ENCODE measurements at regions not wholly inside any gene's neighbourhood (a gene's known extent, or its start where the extent isn't known, plus 50 kb on each side); places are given as distances from the start of the nearest gene placed in this dataset.

DNA sequence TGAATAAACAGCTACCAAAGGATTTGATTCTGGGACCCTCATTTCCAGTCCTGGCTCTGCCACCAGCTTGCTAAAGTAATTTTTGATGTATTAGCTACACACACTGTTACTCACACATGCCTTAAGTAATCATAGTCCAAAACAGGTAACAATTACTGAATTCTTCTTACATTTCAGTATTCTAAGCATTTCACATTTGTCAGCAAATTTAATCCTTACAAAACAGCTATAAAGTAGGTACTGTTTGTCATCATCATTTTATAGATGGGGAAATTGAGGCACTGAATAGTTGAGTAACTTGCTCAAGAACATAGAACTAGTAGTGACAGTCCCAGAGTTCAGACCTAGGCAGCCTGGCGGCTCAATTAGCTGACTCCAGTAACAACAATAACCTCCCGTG, 272.6 kb downstream of the QKI start:
- FAIRE-seq: no peak
- no peak for DNase-seq (ENCODE audit: low spot score)

DNA sequence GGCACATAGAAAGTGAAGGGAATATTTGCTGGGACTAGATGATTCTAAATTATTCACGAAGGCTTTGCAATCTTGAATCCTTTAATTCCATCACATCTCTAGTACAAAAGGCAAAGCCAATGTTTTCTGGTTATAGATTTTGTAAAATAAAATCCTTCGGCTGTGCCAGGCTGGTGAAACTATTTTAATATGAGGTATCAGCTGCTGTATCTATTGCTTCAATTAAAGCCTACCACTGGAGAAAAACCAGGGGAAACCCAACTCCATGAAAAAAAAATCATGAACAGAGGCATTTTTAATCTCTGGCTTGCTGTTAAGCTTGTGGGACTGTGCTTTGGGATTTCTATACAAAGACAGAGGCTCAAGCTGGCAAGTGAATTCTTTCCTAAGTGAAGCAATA, 271.8 kb downstream of the QKI start:
- FAIRE-seq: no peak
- DNase-seq (ENCODE audit: low spot score): no peak

DNA sequence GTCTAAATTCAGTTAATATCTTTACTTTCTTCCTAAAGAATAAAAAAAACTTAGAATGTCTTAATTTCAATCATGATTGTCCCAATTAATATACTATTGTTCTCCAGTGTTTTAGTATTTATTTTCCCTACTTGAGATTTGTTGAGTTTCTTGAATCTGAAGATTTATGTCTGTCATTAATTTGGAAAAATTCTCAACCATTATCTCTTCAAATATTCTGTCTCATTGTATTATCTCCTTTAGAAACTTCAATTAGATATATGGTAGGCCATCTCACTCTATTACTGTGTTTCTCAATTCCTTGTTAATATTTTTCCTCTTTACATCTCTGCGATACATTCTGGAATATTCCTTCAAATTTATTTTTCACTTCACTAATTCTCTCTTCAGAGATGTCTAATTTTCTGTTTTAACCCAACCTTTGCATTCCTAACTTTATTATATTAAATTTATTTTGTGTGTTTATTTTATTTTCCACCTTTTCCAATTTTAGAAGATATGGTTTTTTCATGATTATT, 268.6 kb downstream of the QKI start:
- DNase-seq (ENCODE audit: low spot score) (no peak), FAIRE-seq (no peak)

DNA sequence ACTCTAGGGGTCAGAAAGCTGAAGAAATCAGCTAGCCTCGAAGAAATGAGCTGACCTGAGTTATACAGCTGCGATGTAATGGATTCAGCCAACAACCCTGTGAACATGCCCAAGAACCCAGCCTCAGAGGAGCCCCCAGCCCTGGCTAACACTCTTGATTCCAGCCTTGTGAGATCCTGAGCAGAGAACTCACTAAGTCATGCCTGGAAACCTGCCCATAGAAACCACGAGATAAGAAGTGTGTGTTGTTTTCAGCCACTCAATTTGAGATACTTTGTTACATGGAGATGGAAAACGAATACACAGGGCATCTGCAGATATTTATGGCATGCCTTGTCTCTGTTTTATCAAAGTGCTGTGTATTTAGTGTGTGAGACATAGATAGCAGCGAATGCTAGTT, 265.2 kb downstream of the QKI start:
- no peak for FAIRE-seq

DNA sequence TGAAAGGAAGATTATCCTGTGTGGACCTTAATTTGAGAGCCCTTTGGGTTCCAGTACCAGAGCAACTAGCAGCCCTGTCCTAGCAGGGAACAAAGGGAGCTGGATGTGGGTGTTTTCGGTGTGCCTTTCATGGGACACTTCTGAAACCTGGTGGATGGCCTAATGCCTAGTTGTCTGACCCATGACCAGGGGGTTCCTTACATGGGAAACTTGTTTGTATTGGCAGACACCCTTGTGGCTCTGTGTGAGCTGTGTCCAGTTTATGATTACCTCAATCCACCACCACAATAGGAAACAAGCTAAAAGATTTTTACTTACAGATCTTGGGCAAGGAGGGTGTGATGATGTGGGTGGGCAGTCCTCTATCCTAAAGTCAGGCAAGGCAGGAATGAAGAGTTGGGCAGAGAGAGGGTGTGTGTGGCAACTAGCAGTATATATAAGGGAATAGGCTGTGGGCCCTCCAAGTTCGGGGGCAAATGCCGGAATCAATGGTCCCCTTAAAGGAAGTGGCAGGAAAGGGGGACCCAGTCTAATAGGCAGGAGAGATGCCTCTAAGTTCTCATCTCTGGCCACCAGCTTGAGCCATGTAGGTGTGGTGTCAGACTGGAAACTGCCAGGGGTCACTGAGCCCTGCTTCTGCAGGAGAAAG, 264.6 kb downstream of the QKI start:
- DNase-seq (ENCODE audit: low spot score) (no peak), FAIRE-seq (no peak)

More for the DNA sequence above, 265.2 kb downstream of the QKI start:
- DNase-seq (ENCODE audit: low spot score): no peak

DNA sequence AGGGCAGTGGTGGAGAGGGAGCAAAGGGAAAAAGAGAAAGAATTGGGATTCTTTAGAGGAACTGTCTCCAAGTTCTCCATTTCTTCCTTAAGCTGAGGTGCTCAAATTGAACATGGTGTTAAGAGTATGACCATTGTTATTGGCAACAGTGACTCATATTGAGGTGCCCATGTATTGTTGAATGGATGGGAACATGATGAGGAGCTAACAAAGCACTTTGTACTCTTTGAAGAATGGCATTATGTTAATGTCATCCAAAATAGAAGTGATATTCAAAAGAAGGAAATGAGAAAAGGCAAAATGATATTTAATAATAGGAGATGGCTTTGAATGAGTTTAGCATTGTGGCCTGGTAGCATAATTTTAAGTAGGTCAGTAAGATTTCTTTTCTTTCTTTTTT, 261.1 kb downstream of the QKI start:
- DNase-seq (ENCODE audit: low spot score): no peak
- no peak for FAIRE-seq

DNA sequence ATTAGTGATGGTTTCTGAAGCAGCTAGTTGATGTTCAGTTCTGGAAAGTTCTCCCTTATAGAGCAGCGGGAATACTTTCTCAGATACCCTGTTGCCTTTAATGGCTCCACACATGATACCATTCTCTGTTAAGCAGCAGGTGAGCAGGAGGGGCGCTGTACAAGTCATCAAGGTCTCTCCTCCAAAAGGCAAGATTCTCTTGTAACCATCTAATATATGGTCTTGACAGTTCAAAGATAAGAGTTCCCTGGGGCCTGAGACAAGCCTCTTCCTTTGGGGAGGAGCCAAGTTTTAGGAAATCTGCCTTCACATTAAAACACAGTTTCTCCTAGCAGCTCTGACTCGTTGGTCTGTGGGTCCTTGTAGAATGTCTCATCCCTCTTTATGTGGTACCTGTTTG, 258.2 kb downstream of the QKI start:
- no peak for DNase-seq (ENCODE audit: low spot score)
- FAIRE-seq: no peak

DNA sequence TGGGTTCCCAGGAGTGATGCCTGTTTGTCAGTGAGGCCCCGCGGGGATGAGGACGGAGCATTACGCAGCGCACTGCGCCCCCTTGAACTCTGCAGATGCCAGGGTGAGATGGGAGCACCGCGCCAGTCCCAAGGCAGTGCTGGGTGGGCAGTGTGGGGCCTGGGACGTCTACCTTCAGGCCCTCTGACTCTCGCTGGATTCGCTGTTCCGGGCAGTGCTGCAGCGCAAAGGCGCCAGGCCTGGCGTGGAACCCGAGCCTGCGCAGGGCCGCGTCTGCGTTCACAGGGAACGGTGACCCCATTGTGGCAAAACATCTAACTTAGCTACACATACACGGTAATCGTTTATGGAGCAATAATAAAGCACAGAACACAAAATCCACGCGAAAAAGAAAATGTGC, 257.3 kb downstream of the QKI start:
- no peak for DNase-seq (ENCODE audit: low spot score)
- FAIRE-seq: no peak

DNA sequence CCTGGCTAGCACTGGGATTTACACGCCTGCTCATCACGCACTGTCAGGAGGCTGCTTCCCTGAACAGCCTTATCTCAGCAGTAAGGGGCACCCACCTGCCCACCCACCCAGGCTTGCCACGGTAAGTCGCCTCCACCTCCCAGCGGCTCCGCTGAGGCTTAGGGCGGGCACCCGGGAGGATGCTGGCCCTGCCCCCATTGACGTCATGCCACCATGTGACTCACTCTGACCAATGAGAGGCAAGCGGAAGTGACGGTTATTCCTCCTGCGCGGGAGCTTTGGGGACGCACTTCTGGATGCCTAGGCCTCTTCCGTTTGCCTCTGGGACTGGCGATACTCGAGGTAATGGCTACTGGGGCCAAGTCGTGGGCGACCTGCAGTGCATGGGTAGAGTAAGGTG, 256.8 kb downstream of the QKI start:
- DNase-seq (ENCODE audit: low spot score) (no peak), FAIRE-seq (no peak)

DNA sequence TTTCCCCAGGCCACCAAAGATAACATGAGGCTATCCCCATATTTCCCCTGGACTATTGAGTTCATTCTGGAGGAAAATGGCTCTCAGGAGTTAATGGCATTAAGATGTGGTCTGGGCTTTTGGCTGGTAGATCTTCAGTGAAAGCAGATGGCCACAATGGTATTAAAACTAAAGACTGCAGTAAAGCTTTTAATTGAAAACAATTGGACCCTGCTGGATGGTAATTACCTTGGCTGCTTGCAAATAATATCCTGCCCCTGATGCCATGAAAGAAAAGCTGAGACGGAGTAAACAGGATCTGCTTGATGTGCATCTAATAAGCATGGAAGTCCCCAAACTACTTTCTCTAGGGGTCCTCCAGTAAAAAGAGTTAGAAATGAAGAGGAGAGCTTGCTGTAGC, 255.8 kb downstream of the QKI start:
- no peak for FAIRE-seq
- DNase-seq (ENCODE audit: low spot score): no peak

DNA sequence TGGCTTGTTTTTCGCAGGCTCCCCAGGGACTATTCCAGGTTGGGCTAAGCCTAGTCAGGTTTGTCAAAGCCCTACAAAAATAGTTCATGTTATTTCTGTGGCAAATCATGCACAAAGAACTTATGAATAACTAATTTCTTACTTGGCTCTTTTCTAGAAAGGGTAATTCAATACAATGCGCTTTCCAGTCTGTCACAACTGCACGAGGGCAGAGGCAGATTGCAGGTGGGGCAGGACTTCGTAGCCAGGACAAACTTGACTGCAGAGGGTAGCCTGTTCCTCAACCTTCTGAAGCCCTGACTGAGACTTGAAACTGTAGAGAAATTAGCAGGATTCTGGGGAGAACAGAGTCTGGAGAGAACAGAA, 253.5 kb downstream of the QKI start:
- FAIRE-seq (no peak), DNase-seq (ENCODE audit: low spot score) (no peak)

DNA sequence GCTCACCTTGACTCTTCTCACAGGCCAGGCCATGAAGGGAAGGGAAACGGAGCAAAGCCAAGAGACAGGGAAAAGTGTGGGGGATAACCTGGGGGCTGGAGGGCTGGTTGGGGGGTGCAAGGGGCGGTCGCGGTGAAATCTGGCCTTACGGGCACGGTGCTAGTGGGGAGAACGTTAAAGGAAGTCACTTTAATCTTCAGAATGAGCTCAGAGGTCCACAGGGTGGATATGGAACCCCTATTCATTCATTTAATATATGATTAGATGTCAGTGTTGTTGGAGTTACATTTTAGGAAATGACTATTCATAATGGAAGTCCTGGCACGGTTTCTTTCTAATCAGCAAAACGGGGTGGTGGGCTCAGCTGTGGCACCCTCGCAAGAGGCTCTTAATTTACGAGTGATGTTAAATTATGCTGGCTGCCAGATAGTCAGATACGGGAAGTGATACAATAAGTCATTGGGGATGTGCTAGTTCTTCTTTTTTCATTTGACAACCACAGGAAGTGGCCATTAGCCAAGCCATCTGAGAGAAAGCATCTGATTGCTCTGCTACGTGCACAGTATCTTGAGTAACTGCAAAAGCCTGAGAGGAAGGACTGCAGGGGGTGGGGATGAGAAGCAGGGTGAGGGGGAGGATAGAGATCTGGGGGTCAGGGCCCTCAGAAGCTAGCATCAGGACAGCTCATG, 253.0 kb downstream of the QKI start:
- no peak for DNase-seq (ENCODE audit: low spot score)
- FAIRE-seq: no peak

DNA sequence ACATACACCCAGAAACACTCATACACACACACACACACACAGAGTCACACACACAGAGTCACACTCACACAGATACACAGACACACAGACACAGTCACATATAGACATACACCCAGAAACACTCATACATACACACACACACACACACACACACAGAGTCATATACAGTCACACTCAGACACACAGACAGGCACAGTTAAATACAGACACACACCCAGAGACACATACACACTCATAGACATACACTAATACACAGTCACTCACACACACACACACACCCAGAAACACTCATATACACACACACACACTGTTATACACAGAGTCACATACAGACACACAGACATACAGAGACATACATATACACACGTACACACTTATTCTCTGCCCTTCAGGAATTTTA, 250.9 kb downstream of the QKI start:
- FAIRE-seq (peak; percentile 55), DNase-seq (ENCODE audit: low spot score) (no peak)

DNA sequence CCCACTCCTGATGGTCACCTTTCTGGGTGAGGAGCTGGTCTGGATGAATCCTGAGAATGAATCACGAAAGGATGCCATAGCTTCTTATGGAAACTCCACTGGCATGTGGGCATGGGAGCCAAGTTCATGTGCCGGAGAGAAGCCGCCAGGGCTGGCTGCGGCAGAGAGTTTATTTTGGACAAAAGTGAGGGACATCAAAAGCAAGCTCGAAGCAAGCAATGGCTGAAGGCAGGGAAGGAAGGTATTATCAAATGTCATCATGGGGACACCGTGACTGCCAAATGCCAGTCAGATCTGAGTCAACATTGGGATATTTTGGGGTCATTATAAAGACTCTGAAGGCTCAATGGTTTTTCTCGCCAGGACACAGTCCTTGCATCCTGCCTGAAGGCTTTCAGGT, 249.1 kb downstream of the QKI start:
- FAIRE-seq (no peak), DNase-seq (ENCODE audit: low spot score) (no peak)

DNA sequence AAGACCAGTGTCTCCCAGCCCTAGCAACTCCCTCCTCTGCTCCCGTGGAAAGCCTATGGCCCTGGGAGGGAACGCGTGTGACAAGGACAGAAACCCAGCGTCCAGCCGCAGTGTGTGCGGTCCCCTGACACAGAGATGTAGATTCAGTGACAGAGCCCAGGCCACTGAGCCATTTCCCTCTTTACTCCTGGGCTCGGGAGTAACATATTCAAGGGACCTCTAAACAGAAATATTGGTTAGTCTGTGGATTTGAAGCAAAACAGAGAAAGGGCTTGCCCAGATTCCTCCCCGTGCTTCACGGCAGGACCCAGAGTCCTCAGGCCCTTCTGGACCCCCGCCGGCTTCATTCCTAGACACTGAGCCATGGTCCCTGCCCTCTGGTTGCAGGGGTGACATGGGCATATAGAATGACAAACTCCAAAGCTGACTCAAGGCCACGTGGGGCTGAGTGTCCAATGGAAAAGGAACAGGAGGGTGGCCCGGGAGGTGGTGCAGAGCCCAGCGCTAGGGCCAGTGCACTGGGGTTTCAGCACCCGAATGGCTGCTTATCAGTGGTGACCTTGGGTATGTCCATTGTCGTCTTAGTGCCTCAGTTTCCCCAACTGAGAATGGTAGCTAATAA, 248.2 kb downstream of the QKI start:
- DNase-seq (ENCODE audit: low spot score) (no peak), FAIRE-seq (no peak)

DNA sequence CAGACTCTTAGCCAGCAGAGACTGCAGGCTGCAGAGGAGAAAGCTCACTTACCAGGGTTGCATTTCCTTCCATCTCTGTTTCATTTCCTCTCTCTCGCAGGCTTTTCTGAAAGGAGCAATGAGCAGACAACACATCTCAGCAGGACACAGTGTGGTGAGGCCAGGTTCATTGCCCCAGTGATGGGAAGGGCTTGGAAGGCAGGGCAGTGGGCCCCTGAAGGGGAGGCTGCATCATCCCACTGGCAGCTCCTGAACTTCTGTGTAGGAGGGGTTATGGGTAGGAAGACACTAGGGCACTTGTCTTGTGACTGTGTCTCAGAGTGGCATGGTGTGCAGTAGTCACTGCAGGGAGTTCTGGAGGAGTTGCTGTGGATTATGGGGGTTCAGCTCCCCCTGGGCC, 246.8 kb downstream of the QKI start:
- FAIRE-seq (no peak), DNase-seq (ENCODE audit: low spot score) (no peak)

DNA sequence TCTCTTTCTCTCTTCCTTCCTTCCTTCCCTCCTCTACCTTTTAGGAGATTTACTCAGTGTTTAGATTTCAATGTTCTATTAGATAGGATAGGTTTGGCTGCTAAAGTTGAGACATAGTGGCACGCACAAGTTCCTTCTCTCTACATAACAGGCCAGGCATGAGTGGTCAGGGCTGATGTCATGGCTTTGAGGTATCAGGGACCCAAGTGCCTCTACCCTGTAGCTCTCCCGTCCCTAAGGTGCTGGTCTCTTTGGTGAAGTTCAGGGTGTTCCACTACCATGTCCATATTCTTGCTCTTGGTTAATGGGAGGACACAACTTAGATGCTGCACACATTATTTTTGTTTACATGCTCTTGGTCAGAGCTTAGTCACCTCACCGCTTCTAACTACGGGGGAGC, 245.3 kb downstream of the QKI start:
- FAIRE-seq: no peak
- no peak for DNase-seq (ENCODE audit: low spot score)

DNA sequence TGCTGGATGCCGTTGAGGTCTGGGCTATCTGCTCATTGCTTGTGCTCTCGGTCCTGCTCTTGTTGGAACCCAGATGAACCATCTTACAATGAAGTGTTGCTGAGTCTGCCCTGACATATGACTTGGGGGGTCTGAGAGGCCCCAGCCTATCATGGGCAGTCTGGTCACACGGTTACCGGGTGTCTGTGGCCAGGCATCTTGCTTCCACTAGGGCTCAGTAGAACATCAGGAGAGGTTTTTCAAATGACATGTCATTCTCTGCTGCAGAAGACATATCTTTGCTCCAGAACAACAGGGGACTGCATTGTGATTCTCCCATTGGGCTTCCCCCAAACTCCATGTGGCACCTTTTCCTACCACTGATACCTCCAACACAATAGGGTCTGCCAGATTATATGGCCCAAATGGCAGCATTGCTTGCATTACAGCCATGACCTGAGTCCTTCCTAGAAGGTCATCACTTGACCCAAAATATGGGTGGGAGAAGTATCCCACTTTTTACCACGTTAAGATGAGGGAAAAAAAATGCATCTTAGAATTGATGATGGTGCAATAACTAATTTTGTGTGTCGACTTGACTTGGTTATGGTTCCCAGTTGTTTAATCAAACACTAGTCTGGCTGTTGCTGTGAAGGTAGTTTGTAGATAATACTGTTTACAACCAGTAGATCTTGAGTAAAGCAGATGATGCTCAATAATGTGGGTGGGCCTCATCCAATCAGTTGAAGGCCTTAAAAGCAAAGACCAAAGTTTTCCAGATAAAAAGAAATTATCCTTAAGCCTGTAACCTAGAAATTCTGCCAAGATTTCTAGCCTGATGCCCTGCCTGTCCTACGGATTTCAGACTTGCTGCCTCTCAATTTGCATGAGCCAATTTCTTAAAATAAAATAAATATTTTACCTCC, 241.0 kb downstream of the QKI start:
- DNase-seq (ENCODE audit: low spot score) (no peak), FAIRE-seq (no peak)

DNA sequence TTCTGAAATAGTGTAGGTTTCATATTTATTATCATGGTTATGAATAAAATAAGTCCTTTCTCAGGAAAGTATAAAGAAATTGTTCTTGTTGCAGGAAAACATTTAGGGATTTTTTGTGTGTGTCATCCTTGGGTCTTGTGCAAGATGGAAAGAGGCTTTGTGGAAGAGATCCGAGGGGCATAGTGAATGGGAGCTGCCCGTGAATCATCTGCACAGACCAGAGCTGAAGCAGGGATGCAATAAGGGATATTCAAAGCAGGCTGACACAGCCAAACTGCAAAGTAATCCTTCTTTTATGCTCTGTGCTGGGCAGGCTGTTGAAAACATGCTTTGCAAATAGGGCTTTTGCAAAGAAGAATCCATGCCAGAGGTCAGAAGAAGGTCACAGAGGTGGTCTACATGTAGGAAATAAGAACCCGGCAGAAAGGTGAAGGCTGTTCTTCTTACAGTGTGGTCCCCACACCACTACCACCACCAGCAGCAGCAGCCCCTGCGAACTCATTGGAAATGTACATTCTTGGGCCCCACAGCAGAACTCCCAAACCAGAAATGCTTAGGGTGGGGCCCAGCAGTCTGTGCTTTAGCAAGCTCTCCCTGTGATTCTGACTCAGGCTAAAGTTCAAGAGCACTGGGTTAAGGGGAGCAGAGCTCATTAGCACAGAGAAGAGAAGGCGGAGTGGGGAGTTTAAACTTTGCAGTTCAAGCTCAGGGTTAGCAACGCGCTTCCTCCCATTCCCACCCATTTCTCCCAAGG, 237.6 kb downstream of the QKI start:
- DNase-seq (ENCODE audit: low spot score) (no peak), FAIRE-seq (no peak)

DNA sequence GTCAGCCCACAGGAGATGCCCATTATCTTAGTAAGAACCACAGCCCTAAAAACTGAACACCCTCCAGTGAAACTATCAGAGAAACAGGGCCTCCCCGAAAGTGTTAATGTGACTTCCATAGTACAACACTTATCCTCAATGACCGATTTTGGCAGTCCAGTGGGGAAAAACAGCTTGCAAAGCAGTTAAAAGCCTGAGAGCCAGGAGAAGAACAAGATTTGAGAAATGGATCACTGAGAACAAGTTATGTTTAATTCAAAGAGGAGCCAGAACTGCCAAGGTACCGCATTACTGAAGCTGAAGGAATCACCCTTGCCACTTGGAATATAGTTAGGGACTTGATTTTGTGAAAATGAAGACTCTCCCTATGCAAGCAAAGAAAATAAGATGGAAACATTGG, 236.9 kb downstream of the QKI start:
- no peak for DNase-seq (ENCODE audit: low spot score)
- no peak for FAIRE-seq

DNA sequence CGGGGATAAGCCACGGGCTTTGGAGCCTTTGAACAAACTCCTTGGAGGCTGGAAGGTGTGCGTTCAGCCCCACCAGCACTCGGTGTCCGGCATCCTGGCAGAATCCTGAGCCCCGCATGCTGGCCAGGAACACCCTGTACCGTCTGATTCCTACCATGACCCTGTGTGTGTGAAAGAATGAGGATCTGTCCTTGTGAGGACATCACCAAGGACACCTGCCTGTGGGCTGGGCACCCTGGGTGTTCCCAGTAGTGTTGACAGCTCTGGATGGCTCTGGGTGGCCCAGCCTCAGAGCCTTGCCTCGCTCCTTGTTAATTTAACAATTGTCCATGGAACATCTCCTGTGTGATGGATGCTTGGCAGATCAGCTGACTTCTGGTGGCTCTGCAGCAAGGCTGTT, 234.3 kb downstream of the QKI start:
- DNase-seq (ENCODE audit: low spot score) (no peak), FAIRE-seq (no peak)
